ENCODE measurements at regions not wholly inside any gene's neighbourhood (a gene's known extent, or its start where the extent isn't known, plus 50 kb on each side); places are given as distances from the start of the nearest gene placed in this dataset.

DNA sequence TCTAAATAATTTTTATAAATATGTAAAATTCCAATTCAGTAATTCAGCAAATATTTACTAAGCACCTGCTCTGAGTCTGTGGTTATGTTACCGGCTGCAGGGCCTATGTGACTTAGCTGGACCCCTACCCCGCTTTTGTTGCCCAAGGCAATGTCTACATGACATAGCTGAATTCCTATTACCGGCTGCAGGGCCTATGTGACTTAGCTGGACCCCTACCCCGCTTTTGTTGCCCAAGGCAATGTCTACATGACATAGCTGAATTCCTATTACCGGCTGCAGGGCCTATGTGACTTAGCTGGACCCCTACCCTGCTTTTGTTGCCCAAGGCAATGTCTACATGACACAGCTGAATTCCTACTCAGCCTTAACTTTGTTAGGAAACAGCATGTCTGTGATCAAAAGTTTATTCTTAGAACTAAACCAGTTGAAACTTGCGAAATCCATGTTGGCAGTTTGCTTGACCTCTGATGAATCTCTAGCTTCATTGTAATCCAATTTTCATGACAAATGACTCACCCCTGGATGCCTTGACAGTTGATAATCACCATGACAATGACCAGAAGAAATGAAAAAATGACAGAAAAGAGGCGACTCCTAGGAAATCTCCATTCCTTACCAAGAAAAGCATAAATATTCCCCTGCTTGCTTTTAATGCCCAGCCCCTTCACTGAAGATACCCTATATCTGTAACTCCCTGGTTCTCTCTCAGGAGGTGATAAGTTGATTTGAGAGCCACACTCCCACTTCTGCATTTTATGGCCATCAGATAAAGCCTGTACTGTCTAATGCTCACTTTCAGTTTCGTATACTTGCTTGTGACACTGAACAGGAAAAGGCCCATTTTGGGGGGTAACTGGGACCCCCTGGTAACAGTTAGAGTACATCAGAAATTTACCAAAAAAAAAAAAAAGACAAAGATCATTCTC is 148.4 kb upstream of the SYT10 start:
- TF ChIP-seq, protein P1, sequence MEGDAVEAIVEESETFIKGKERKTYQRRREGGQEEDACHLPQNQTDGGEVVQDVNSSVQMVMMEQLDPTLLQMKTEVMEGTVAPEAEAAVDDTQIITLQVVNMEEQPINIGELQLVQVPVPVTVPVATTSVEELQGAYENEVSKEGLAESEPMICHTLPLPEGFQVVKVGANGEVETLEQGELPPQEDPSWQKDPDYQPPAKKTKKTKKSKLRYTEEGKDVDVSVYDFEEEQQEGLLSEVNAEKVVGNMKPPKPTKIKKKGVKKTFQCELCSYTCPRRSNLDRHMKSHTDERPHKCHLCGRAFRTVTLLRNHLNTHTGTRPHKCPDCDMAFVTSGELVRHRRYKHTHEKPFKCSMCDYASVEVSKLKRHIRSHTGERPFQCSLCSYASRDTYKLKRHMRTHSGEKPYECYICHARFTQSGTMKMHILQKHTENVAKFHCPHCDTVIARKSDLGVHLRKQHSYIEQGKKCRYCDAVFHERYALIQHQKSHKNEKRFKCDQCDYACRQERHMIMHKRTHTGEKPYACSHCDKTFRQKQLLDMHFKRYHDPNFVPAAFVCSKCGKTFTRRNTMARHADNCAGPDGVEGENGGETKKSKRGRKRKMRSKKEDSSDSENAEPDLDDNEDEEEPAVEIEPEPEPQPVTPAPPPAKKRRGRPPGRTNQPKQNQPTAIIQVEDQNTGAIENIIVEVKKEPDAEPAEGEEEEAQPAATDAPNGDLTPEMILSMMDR (tag by site-specific recombination; IDR thresholded peaks at IDR 0.05): no peak
- no peak for TF ChIP-seq ZBTB1 (tag by site-specific recombination; IDR thresholded peaks at IDR 0.05)
